OCI-LY1 (cell line): ENCODE measurements at regions not wholly inside any gene's neighbourhood (a gene's known extent, or its start where the extent isn't known, plus 50 kb on each side); places are given as distances from the start of the nearest gene placed in this dataset.

Source experiments
- CTCF ChIP-seq: fragments of 200-600 bp; sonication (generic), shearing (Covaris generic); IDR thresholded peaks from 2 replicates; pipeline ENCODE4 v1.5.1; 2017; ENCODE audit warnings: mild to moderate bottlenecking, antibody characterized with exemption, low read length, moderate library complexity, mixed read lengths
- EZH2 ChIP-seq: fragments of 200-600 bp; sonication (generic), shearing (Covaris generic); IDR thresholded peaks from 2 replicates; pipeline ENCODE4 v1.8.0; 2017; ENCODE audit warnings: borderline replicate concordance, mixed run types, mild to moderate bottlenecking, antibody characterized with exemption, low read length, moderate library complexity, mixed read lengths

- TF ChIP-seq CTCF (no peak), EZH2 (no peak)
Measured at GRCh38 chr6:155890409-155890808, 434.8 kb upstream of the NOX3 start.
